NCI-H82 treated with DMSO at 0.1 percent for 48 hours (cell line): ENCODE measurements at regions not wholly inside any gene's neighbourhood (a gene's known extent, or its start where the extent isn't known, plus 50 kb on each side); places are given as distances from the start of the nearest gene placed in this dataset.
"Not testable (repeated sequence)": the region's sequence is repeated elsewhere in the genome, so short reads cannot be mapped to it uniquely, and the experiment has no call there.

ENCODE experiments used
- DNase-seq: peaks from one replicate; lab custom pipeline; 2025; ENCODE audit not compliant: unreplicated experiment; lab: John Stamatoyannopoulos, UW

GRCh38 chr13:53266757-53267156 lies 238.1 kb downstream of the OLFM4 start:
- DNase-seq: no peak

GRCh38 chr13:53269634-53270033 lies 241.0 kb downstream of the OLFM4 start:
- no peak for DNase-seq

- no peak for DNase-seq
Measured at GRCh38 chr13:53272873-53273272, 244.3 kb downstream of the OLFM4 start.

GRCh38 chr13:53276265-53276664 lies 247.7 kb downstream of the OLFM4 start:
- no peak for DNase-seq

- no peak for DNase-seq
Measured at GRCh38 chr13:53281677-53282076, 253.1 kb downstream of the OLFM4 start.

GRCh38 chr13:53285896-53286430 lies 257.4 kb downstream of the OLFM4 start:
- DNase-seq: no peak

GRCh38 chr13:53298396-53298795 lies 269.8 kb downstream of the OLFM4 start:
- no peak for DNase-seq

- DNase-seq: no peak
Measured at GRCh38 chr13:53301449-53301848, 272.8 kb downstream of the OLFM4 start.

GRCh38 chr13:53305419-53305818 lies 276.8 kb downstream of the OLFM4 start:
- not testable (repeated sequence) for DNase-seq

- DNase-seq: no peak
Measured at GRCh38 chr13:53310786-53311185, 282.2 kb downstream of the OLFM4 start.

GRCh38 chr13:53311561-53311960 lies 282.9 kb downstream of the OLFM4 start:
- peak; percentile 98 for DNase-seq

GRCh38 chr13:53321296-53321801 lies 292.7 kb downstream of the OLFM4 start:
- DNase-seq: no peak

GRCh38 chr13:53324656-53325055 lies 296.0 kb downstream of the OLFM4 start:
- no peak for DNase-seq

- DNase-seq: no peak
Measured at GRCh38 chr13:53326716-53327115, 298.1 kb downstream of the OLFM4 start.

GRCh38 chr13:53327680-53328315 lies 299.2 kb downstream of the OLFM4 start:
- no peak for DNase-seq

- DNase-seq: no peak
Measured at GRCh38 chr13:53336441-53337160, 308.0 kb downstream of the OLFM4 start.

- no peak for DNase-seq
Measured at GRCh38 chr13:53338760-53339159, 310.1 kb downstream of the OLFM4 start.

GRCh38 chr13:53340505-53341143 lies 312.0 kb downstream of the OLFM4 start:
- no peak for DNase-seq

- no peak for DNase-seq
Measured at GRCh38 chr13:53341144-53341510, 312.5 kb downstream of the OLFM4 start.

- no peak for DNase-seq
Measured at GRCh38 chr13:53342623-53343360, 314.2 kb downstream of the OLFM4 start.

GRCh38 chr13:53343361-53343744 lies 314.7 kb downstream of the OLFM4 start:
- no peak for DNase-seq
